ENCODE measurements at regions not wholly inside any gene's neighbourhood (a gene's known extent, or its start where the extent isn't known, plus 50 kb on each side); places are given as distances from the start of the nearest gene placed in this dataset.

GRCh38 chrX:10859353-10859752, 239.0 kb upstream of the MID1 start:
- no peak overlapping the region for H3K4me2 ChIP-seq
- WGBS (ENCODE audit: missing lambda C conversion rate) = 84% methylated on average over 3 of the region's 3 CpGs
- no peak overlapping the region for H3K27ac ChIP-seq
- ATAC-seq (no peak), FAIRE-seq (no peak), DNase-seq (ENCODE audit: low read depth in 1 of 2, low spot score in 1 of 2) (no peak)
- ChIA-PET POLR2A (no interaction called here), CTCF (no interaction called here)
- H3K4me1 ChIP-seq = no peaks in the 10 kb centered on the region
- H3K9me3 ChIP-seq = no peaks in the 10 kb centered on the region
- no peak for TF ChIP-seq SMC3 (IDR thresholded peaks at IDR 0.05)
- TF ChIP-seq POLR2AphosphoS2 (conservative IDR thresholded peaks at IDR 0.05; ENCODE audit: low read length) = no peak
- no peak for TF ChIP-seq JUN (IDR thresholded peaks at IDR 0.05)
- no peak for TF ChIP-seq HOXB13 (CRISPR knock-in tag; IDR thresholded peaks at IDR 0.05; ENCODE audit: low read depth)
- no peak for TF ChIP-seq MAX (IDR thresholded peaks at IDR 0.05)
- TF ChIP-seq PHF8 (IDR thresholded peaks at IDR 0.05; ENCODE audit: borderline replicate concordance, low read depth) = no peak
- TF ChIP-seq EHF (CRISPR knock-in tag; IDR thresholded peaks at IDR 0.05) = no peak
- no peak for TF ChIP-seq MYC (IDR thresholded peaks at IDR 0.05; ENCODE audit: borderline replicate concordance, low read length)
- TF ChIP-seq ESRRA (IDR thresholded peaks at IDR 0.05; ENCODE audit: borderline replicate concordance, low read length) = no peak
- TF ChIP-seq ZC3H11A (IDR thresholded peaks at IDR 0.05) = no peak
- TF ChIP-seq RCOR1 (IDR thresholded peaks at IDR 0.05; ENCODE audit: low read depth, low read length) = no peak
- TF ChIP-seq NPAS2 (CRISPR knock-in tag; IDR thresholded peaks at IDR 0.05; ENCODE audit: borderline replicate concordance) = no peak
- TF ChIP-seq GATA3 (IDR thresholded peaks at IDR 0.05; ENCODE audit: borderline replicate concordance) = no peak
- H3K4me3 ChIP-seq = no peak overlapping the region

GRCh38 chrX:10875995-10876394, 235.1 kb upstream of the HCCS start:
- H3K27ac ChIP-seq = no peak overlapping the region
- TF ChIP-seq ZC3H11A (IDR thresholded peaks at IDR 0.05) (no peak), SREBF2 (IDR thresholded peaks at IDR 0.05) (no peak), RARB (CRISPR knock-in tag; IDR thresholded peaks at IDR 0.05) (no peak), MAZ (IDR thresholded peaks at IDR 0.05; ENCODE audit: borderline replicate concordance, low read depth, low read length) (no peak), FOSB (CRISPR knock-in tag; IDR thresholded peaks at IDR 0.05) (no peak), E2F6 (IDR thresholded peaks at IDR 0.05; ENCODE audit: borderline replicate concordance, low read depth) (no peak), BHLHE40 (IDR thresholded peaks at IDR 0.05; ENCODE audit: low read depth, low read length) (no peak), KDM5A (IDR thresholded peaks at IDR 0.05) (no peak), NR3C1 (IDR thresholded peaks at IDR 0.05) (no peak), MAX (IDR thresholded peaks at IDR 0.05) (no peak), TFCP2L1 (CRISPR knock-in tag; IDR thresholded peaks at IDR 0.05) (no peak), GATA3 (IDR thresholded peaks at IDR 0.05; ENCODE audit: borderline replicate concordance) (no peak)
- no peaks in the 10 kb centered on the region for H3K9me3 ChIP-seq
- no peaks in the 10 kb centered on the region for H3K4me1 ChIP-seq
- no peak overlapping the region for H3K4me2 ChIP-seq
- 89% methylated on average over 1 of the region's 1 CpG for WGBS (ENCODE audit: missing lambda C conversion rate)
- CTCF ChIA-PET = no interaction called here
- ATAC-seq (no peak), DNase-seq (ENCODE audit: low read depth in 1 of 2, low spot score in 1 of 2) (no peak), FAIRE-seq (no peak)
- POLR2A ChIA-PET = no interaction called here
- no peak overlapping the region for H3K4me3 ChIP-seq

GRCh38 chrX:10882484-10882883, 228.6 kb upstream of the HCCS start:
- POLR2A ChIA-PET = no interaction called here

More at GRCh38 chrX:10882484-10882883, 228.6 kb upstream of the HCCS start:
- Histone ChIP-seq H3K4me1 (no peaks in the 10 kb centered on the region), H3K4me2 (no peak overlapping the region), H3K9me3 (no peaks in the 10 kb centered on the region), H3K4me3 (no peak overlapping the region), H3K27ac (no peak overlapping the region)
- TF ChIP-seq FOXS1 (CRISPR knock-in tag; IDR thresholded peaks at IDR 0.05) = no peak
- no peak for TF ChIP-seq NPAS2 (CRISPR knock-in tag; IDR thresholded peaks at IDR 0.05; ENCODE audit: borderline replicate concordance)
- no peak for TF ChIP-seq KDM1A (IDR thresholded peaks at IDR 0.05; ENCODE audit: low read depth)
- TF ChIP-seq CHD4 (IDR thresholded peaks at IDR 0.05; ENCODE audit: borderline replicate concordance) = no peak
- TF ChIP-seq CEBPB (IDR thresholded peaks at IDR 0.05) = no peak
- TF ChIP-seq SREBF2 (IDR thresholded peaks at IDR 0.05) = no peak
- no peak for TF ChIP-seq RCOR1 (IDR thresholded peaks at IDR 0.05; ENCODE audit: low read depth, low read length)
- TF ChIP-seq HDAC2 (IDR thresholded peaks at IDR 0.05) = no peak
- TF ChIP-seq RNF2 (IDR thresholded peaks at IDR 0.05; ENCODE audit: borderline replicate concordance, low read depth) = no peak
- TF ChIP-seq BCL3 (IDR thresholded peaks at IDR 0.05) = no peak
- TF ChIP-seq NFE2L2 (conservative IDR thresholded peaks at IDR 0.05; ENCODE audit: low read length) = no peak
- TF ChIP-seq SMC3 (IDR thresholded peaks at IDR 0.05) = no peak
- TF ChIP-seq FOSL2 (IDR thresholded peaks at IDR 0.05) = no peak
- TF ChIP-seq FOSL2 (CRISPR knock-in tag; IDR thresholded peaks at IDR 0.05) = no peak
- no peak for TF ChIP-seq USF2 (IDR thresholded peaks at IDR 0.05)
- TF ChIP-seq ZFP36 (IDR thresholded peaks at IDR 0.05; ENCODE audit: borderline replicate concordance, partially characterized antibody) = no peak
- ATAC-seq (no peak), DNase-seq (ENCODE audit: low read depth in 1 of 2, low spot score in 1 of 2) (no peak), FAIRE-seq (peak; percentile 98)
- CTCF ChIA-PET = no interaction called here
- WGBS (ENCODE audit: missing lambda C conversion rate) = 72% methylated on average over 4 of the region's 4 CpGs
